Sigmoid colon (tissue), 6 donors: ENCODE measurements at regions not wholly inside any gene's neighbourhood (a gene's known extent, or its start where the extent isn't known, plus 50 kb on each side); places are given as distances from the start of the nearest gene placed in this dataset.

Experiments
- DNase-seq: peaks from one replicate; pipeline ENCODE4 v3.0.0-alpha.2; 2019
- H3K27ac ChIP-seq, 4 donors: fragments of 200-600 bp; sonication (generic); one replicate each; pipeline ENCODE4 v1.5.1; 2016 to 2019; ENCODE audit warnings: mild to moderate bottlenecking in 1 of 4
- H3K27me3 ChIP-seq, 3 donors: fragments of 200-600 bp; sonication (generic); one replicate each; pipeline ENCODE4 v1.5.1; 2019; ENCODE audit warnings: mild to moderate bottlenecking in 1 of 3
- H3K36me3 ChIP-seq, 4 donors: fragments of 200-600 bp; sonication (generic); one replicate each; pipeline ENCODE4 v1.5.1; 2016 to 2019
- H3K4me1 ChIP-seq, 4 donors: fragments of 200-600 bp; sonication (generic); one replicate each; pipeline ENCODE4 v1.5.1; 2017 to 2019
- H3K4me3 ChIP-seq, 4 donors: fragments of 200-600 bp; sonication (generic); one replicate each; pipeline ENCODE4 v1.5.1; 2017 to 2019; ENCODE audit warnings: mild to moderate bottlenecking in 2 of 4, moderate library complexity in 1 of 4
- H3K9me3 ChIP-seq, 4 donors: fragments of 200-600 bp in 3 of 4; sonication (generic) in 3 of 4; one replicate each; pipeline versions ENCODE4 v1.5.1 to v1.6.1; 2013 to 2019
- EP300 ChIP-seq, 4 donors: sonication (generic); formaldehyde crosslinking; IDR thresholded peaks; one replicate each; pipeline ENCODE4 v1.6.1; 2017; ENCODE audit warnings: antibody characterized with exemption in 4 of 4
- POLR2A ChIP-seq, 2 donors: fragments of 450-650 bp; IDR thresholded peaks; one replicate each; pipeline ENCODE4 v1.6.1; 2016; ENCODE audit warnings: antibody characterized with exemption in 2 of 2, mild to moderate bottlenecking in 2 of 2, moderate library complexity in 2 of 2
- POLR2AphosphoS5 ChIP-seq, 4 donors: sonication (generic); formaldehyde crosslinking; IDR thresholded peaks; one replicate each; pipeline ENCODE4 v1.6.1; 2017; ENCODE audit warnings: antibody characterized with exemption in 4 of 4
- WGBS, 2 donors: extraction: QIAGEN DNeasy Blood & Tissue Kit; methylation state at CpG; one replicate each; pipeline ENCODE4 v1.1.7; 2013; 5-methylcytosine and 5-hydroxymethylcytosine counted together
- intact Hi-C: fragments of 100-400 bp; cut with DNase I; formaldehyde crosslinking; loops from one replicate; pipeline ENCODE4 v1.15.1; 2023
- TF ChIP-seq, protein P1 (sequence below), 4 experiments: fragments of 450-650 bp in 3 of 4; fragments of 200-600 bp in 1 of 4; IDR thresholded peaks; one replicate each; pipeline ENCODE4 v1.5.1; 2016 to 2019; ENCODE audit warnings: antibody characterized with exemption in 4 of 4, mild to moderate bottlenecking in 3 of 4, moderate library complexity in 2 of 4
- donor health status: healthy with polysubstance abuse.
- donor health status: healthy.

DNA sequence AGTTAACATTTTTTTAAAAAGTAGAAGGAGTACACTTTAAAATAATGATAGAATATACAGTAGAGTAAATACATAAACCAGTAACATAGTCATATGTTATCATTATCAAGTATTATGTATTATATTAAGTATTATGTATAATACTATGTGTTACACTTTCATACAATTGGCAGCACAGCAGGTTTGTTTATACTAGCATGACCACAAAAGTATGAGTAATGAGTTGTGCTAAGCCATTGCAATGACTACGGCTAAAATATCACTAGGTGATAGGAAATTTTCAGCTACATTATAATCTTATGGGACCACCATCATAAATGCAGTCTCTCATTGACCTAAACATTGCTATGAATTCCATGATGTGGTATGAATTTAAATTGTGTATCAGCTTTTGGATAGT lies 506.0 kb downstream of the HTR1A start:
- Histone ChIP-seq H3K4me1 (no peaks in the 10 kb centered on the region), H3K4me3 (no peak overlapping the region), H3K27me3 (no peaks in the 10 kb centered on the region), H3K36me3 (no peaks in the 10 kb centered on the region), H3K27ac (no peak overlapping the region), H3K9me3 (peaks cover 0 to 4% (median 0%) of the 10 kb centered on the region in 4 donors)
- intact Hi-C loops: no loop called here
- no peak for DNase-seq
- TF ChIP-seq, protein P1, sequence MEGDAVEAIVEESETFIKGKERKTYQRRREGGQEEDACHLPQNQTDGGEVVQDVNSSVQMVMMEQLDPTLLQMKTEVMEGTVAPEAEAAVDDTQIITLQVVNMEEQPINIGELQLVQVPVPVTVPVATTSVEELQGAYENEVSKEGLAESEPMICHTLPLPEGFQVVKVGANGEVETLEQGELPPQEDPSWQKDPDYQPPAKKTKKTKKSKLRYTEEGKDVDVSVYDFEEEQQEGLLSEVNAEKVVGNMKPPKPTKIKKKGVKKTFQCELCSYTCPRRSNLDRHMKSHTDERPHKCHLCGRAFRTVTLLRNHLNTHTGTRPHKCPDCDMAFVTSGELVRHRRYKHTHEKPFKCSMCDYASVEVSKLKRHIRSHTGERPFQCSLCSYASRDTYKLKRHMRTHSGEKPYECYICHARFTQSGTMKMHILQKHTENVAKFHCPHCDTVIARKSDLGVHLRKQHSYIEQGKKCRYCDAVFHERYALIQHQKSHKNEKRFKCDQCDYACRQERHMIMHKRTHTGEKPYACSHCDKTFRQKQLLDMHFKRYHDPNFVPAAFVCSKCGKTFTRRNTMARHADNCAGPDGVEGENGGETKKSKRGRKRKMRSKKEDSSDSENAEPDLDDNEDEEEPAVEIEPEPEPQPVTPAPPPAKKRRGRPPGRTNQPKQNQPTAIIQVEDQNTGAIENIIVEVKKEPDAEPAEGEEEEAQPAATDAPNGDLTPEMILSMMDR (IDR thresholded peaks at IDR 0.05): no peak
- WGBS, 2 donors: 95 to 98% methylated on average over 1 of the region's 1 CpG

DNA sequence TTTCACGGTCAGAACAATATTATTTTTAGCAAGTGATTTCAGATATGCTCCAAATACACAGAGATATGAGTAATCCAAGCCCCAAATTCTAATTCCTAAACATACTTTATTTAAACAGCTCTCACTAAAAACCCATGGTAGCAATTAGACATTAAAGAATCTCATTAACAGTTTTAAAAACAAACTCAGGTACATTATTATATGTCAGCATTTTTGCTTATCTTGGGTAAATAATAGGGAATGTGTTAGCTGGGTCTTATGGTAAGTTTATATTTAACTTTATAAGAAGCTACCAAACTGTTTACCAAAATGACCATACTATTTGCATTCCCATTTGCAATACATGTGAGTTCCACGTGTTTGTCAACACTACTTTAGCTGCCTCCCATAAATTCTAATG lies 511.1 kb downstream of the HTR1A start:
- 32 to 36% methylated on average over 2 of the region's 2 CpGs for WGBS, 2 donors
- no peak overlapping the region for H3K4me3 ChIP-seq
- intact Hi-C loops: no loop called here

GRCh38 chr5:63439537-63439936 lies 522.7 kb downstream of the HTR1A start:
- 42 to 59% methylated on average over 3 of the region's 3 CpGs for WGBS, 2 donors
- Histone ChIP-seq H3K4me1 (no peaks in the 10 kb centered on the region), H3K9me3 (no peaks in the 10 kb centered on the region), H3K36me3 (no peaks in the 10 kb centered on the region), H3K4me3 (no peak overlapping the region), H3K27me3 (no peaks in the 10 kb centered on the region), H3K27ac (no peak overlapping the region)
- no peak for DNase-seq
- intact Hi-C loops: no loop called here
- no peak for TF ChIP-seq POLR2AphosphoS5 (IDR thresholded peaks at IDR 0.05)
- TF ChIP-seq, protein P1 (IDR thresholded peaks at IDR 0.05): no peak
- no peak for TF ChIP-seq EP300 (IDR thresholded peaks at IDR 0.05)
- no peak for TF ChIP-seq POLR2A (IDR thresholded peaks at IDR 0.05)

More for the DNA sequence above, 511.1 kb downstream of the HTR1A start:
- H3K27me3 ChIP-seq: no peaks in the 10 kb centered on the region
- no peak for DNase-seq
- H3K9me3 ChIP-seq: no peaks in the 10 kb centered on the region
- H3K36me3 ChIP-seq: no peaks in the 10 kb centered on the region
- no peak overlapping the region for H3K27ac ChIP-seq
- TF ChIP-seq, protein P1 (IDR thresholded peaks at IDR 0.05): no peak
- no peak for TF ChIP-seq POLR2A (IDR thresholded peaks at IDR 0.05)
- TF ChIP-seq EP300 (IDR thresholded peaks at IDR 0.05): no peak
- no peaks in the 10 kb centered on the region for H3K4me1 ChIP-seq

DNA sequence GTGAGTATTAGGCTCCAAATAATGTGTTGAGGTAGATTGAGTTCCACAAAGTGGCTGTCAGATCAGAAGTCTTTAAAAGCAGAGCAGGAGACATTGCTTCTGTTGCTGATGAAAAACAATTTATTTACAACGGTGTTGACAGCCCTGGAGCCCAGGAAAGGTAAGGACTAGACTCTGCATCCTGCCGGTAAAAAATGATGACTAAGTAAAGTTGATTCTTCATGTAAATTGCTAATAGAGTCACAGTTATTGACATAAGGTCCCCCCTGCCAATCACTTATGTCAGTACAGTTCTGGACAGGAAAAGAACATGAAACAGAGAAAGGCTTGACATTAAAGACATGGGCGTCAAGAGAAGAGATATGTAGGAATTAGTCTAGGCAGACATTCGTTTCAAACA lies 552.5 kb downstream of the HTR1A start:
- H3K4me3 ChIP-seq: no peak overlapping the region
- intact Hi-C loops: no loop called here
- 75 to 82% methylated on average over 4 of the region's 4 CpGs for WGBS, 2 donors
- no peaks in the 10 kb centered on the region for H3K27me3 ChIP-seq
- H3K36me3 ChIP-seq: no peaks in the 10 kb centered on the region
- H3K9me3 ChIP-seq: no peaks in the 10 kb centered on the region
- H3K27ac ChIP-seq: no peak overlapping the region
- no peaks in the 10 kb centered on the region for H3K4me1 ChIP-seq
- DNase-seq: no peak
- TF ChIP-seq, protein P1 (IDR thresholded peaks at IDR 0.05): no peak
- TF ChIP-seq POLR2A (IDR thresholded peaks at IDR 0.05) (no peak), POLR2AphosphoS5 (IDR thresholded peaks at IDR 0.05) (no peak), EP300 (IDR thresholded peaks at IDR 0.05) (no peak)

DNA sequence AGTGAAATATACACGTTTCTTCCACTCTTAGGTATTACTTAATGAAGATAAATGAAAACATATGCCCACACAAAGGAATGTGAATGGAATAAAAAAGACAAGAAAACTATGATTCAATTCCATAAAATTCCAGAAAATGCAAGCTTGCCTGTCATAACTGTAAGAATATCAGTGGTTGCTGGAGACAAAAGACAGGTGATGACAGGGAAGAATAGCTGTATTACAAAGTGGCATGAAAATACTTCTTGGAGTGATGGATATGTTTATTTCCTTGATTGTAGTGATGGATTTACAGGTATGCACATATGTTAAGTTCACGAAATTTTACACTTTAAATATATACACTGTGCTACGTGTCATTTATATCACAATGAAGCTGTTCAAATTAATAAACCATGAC lies 553.3 kb downstream of the HTR1A start:
- no peak for DNase-seq
- WGBS, 2 donors: 49 to 53% methylated on average over 3 of the region's 3 CpGs
- no peak for TF ChIP-seq EP300 (IDR thresholded peaks at IDR 0.05)

More for the DNA sequence above, 553.3 kb downstream of the HTR1A start:
- H3K27ac ChIP-seq: no peak overlapping the region
- no peaks in the 10 kb centered on the region for H3K9me3 ChIP-seq
- H3K27me3 ChIP-seq: no peaks in the 10 kb centered on the region
- no peaks in the 10 kb centered on the region for H3K4me1 ChIP-seq
- intact Hi-C loops: no loop called here
- H3K4me3 ChIP-seq: no peak overlapping the region
- no peaks in the 10 kb centered on the region for H3K36me3 ChIP-seq
